Astrocyte (in vitro differentiated cells and primary cell): ENCODE measurements at regions not wholly inside any gene's neighbourhood (a gene's known extent, or its start where the extent isn't known, plus 50 kb on each side); places are given as distances from the start of the nearest gene placed in this dataset.
"Not testable (repeated sequence)": the region's sequence is repeated elsewhere in the genome, so short reads cannot be mapped to it uniquely, and the experiment has no call there.

Source experiments
- DNase-seq: peaks from one replicate; pipeline ENCODE4 v3.0.0-alpha.2; 2010; ENCODE audit warnings: low read depth
- FAIRE-seq: peaks from 2 replicates; lab custom pipeline; 2011; peaks lifted over from hg19 to GRCh38; lab: Jason Lieb, UNC
- H2AFZ ChIP-seq: 2 replicates; pipeline ENCODE4 v1.6.0; 2012; ENCODE audit warnings: low read depth, low read length, inconsistent platforms
- H3K27ac ChIP-seq: 2 replicates; pipeline ENCODE4 v1.5.1; 2011; ENCODE audit warnings: low read depth, low read length, inconsistent platforms
- H3K27me3 ChIP-seq: 2 replicates; pipeline ENCODE4 v1.6.0; 2011; ENCODE audit warnings: low read length, inconsistent platforms; ENCODE audit not compliant: insufficient read depth
- H3K36me3 ChIP-seq: 2 replicates; pipeline ENCODE4 v1.5.1; 2011; ENCODE audit warnings: low read length, inconsistent platforms; ENCODE audit not compliant: insufficient read depth
- H3K4me1 ChIP-seq: 2 replicates; pipeline ENCODE4 v1.5.1; 2011; ENCODE audit warnings: low read length, inconsistent platforms; ENCODE audit not compliant: insufficient read depth
- H3K4me2 ChIP-seq: 2 replicates; pipeline ENCODE4 v1.6.0; 2012; ENCODE audit warnings: low read length, inconsistent platforms
- H3K4me3 ChIP-seq: 2 replicates; pipeline ENCODE4 v1.5.1; 2011; ENCODE audit warnings: low read depth, mild to moderate bottlenecking, low read length, inconsistent platforms; ENCODE audit not compliant: insufficient read depth
- H3K79me2 ChIP-seq: 2 replicates; pipeline ENCODE4 v1.6.0; 2012; ENCODE audit warnings: mild to moderate bottlenecking, low read length, inconsistent platforms; ENCODE audit not compliant: insufficient read depth
- H3K9ac ChIP-seq: 2 replicates; pipeline ENCODE4 v1.6.0; 2012; ENCODE audit warnings: mild to moderate bottlenecking, low read length, inconsistent platforms
- H3K9me3 ChIP-seq: 2 replicates; pipeline ENCODE4 v1.5.1; 2012; ENCODE audit warnings: low read depth, mild to moderate bottlenecking, low read length, inconsistent platforms; ENCODE audit not compliant: insufficient read depth
- H4K20me1 ChIP-seq: 2 replicates; pipeline ENCODE4 v1.6.0; 2012; ENCODE audit warnings: low read length, inconsistent platforms; ENCODE audit not compliant: insufficient read depth
- H3K27ac Mint-ChIP-seq: one replicate; pipeline ENCODE4 v1.8.0; 2021; ENCODE audit warnings: mild to moderate bottlenecking, mixed read lengths; ENCODE audit not compliant: unreplicated experiment
- H3K27me3 Mint-ChIP-seq: one replicate; pipeline ENCODE4 v1.8.0; 2021; ENCODE audit warnings: low read depth, mixed read lengths; ENCODE audit not compliant: unreplicated experiment
- H3K36me3 Mint-ChIP-seq: one replicate; pipeline ENCODE4 v1.8.0; 2021; ENCODE audit warnings: low read depth, mixed read lengths; ENCODE audit not compliant: unreplicated experiment
- H3K4me1 Mint-ChIP-seq: one replicate; pipeline ENCODE4 v1.8.0; 2021; ENCODE audit warnings: low read depth, mixed read lengths; ENCODE audit not compliant: unreplicated experiment
- H3K4me3 Mint-ChIP-seq: one replicate; pipeline ENCODE4 v1.8.0; 2021; ENCODE audit warnings: mild to moderate bottlenecking, moderate library complexity, mixed read lengths; ENCODE audit not compliant: unreplicated experiment
- H3K9me3 Mint-ChIP-seq: one replicate; pipeline ENCODE4 v1.8.0; 2021; ENCODE audit warnings: mild to moderate bottlenecking, mixed read lengths; ENCODE audit not compliant: unreplicated experiment

GRCh38 chr9:64813072-64813471, 471.9 kb downstream of the FOXD4L5 start:
- not testable (repeated sequence) for H3K27ac Mint-ChIP-seq, H3K36me3 Mint-ChIP-seq, H3K79me2 ChIP-seq, DNase-seq, H3K27me3 Mint-ChIP-seq, H3K4me3 Mint-ChIP-seq, H4K20me1 ChIP-seq, H3K4me3 ChIP-seq, FAIRE-seq, H3K9ac ChIP-seq, H3K4me2 ChIP-seq, H3K4me1 ChIP-seq, H3K9me3 Mint-ChIP-seq, H3K9me3 ChIP-seq, H2AFZ ChIP-seq, H3K27me3 ChIP-seq, H3K36me3 ChIP-seq, H3K4me1 Mint-ChIP-seq, H3K27ac ChIP-seq

GRCh38 chr9:64778667-64779066, 506.3 kb downstream of the FOXD4L5 start:
- H3K79me2 ChIP-seq, DNase-seq, H3K36me3 ChIP-seq, H2AFZ ChIP-seq, H3K9me3 ChIP-seq, H4K20me1 ChIP-seq, H3K27ac Mint-ChIP-seq, H3K36me3 Mint-ChIP-seq, H3K4me2 ChIP-seq, H3K9me3 Mint-ChIP-seq, H3K4me1 ChIP-seq, H3K4me3 Mint-ChIP-seq, H3K27ac ChIP-seq, FAIRE-seq, H3K27me3 Mint-ChIP-seq, H3K4me1 Mint-ChIP-seq, H3K9ac ChIP-seq, H3K4me3 ChIP-seq, H3K27me3 ChIP-seq: not testable (repeated sequence)

GRCh38 chr9:64776269-64776668, 508.7 kb downstream of the FOXD4L5 start:
- not testable (repeated sequence) for H4K20me1 ChIP-seq, H3K4me3 ChIP-seq, FAIRE-seq, H3K4me1 ChIP-seq, H3K9me3 ChIP-seq, H3K4me3 Mint-ChIP-seq, H2AFZ ChIP-seq, H3K27me3 Mint-ChIP-seq, H3K9ac ChIP-seq, H3K27ac ChIP-seq, H3K4me2 ChIP-seq, H3K79me2 ChIP-seq, H3K36me3 Mint-ChIP-seq, H3K27ac Mint-ChIP-seq, H3K36me3 ChIP-seq, H3K4me1 Mint-ChIP-seq, H3K27me3 ChIP-seq, DNase-seq, H3K9me3 Mint-ChIP-seq

GRCh38 chr9:64774813-64775793, 509.9 kb downstream of the FOXD4L5 start:
- H3K36me3 Mint-ChIP-seq, H3K4me3 ChIP-seq, H3K9ac ChIP-seq, H3K4me1 ChIP-seq, DNase-seq, H3K27ac ChIP-seq, H3K9me3 Mint-ChIP-seq, H4K20me1 ChIP-seq, H3K79me2 ChIP-seq, H3K27me3 Mint-ChIP-seq, H3K9me3 ChIP-seq, H2AFZ ChIP-seq, H3K4me1 Mint-ChIP-seq, H3K36me3 ChIP-seq, H3K27me3 ChIP-seq, FAIRE-seq, H3K27ac Mint-ChIP-seq: not testable (repeated sequence)
- H3K4me2 ChIP-seq, result peak overlapping the region; percentile 72
- peak overlapping the region; percentile 58 for H3K4me3 Mint-ChIP-seq

GRCh38 chr9:64774004-64774812, 510.8 kb downstream of the FOXD4L5 start:
- not testable (repeated sequence) for H3K9me3 ChIP-seq, H3K27ac ChIP-seq, H3K9me3 Mint-ChIP-seq, H3K9ac ChIP-seq, H3K27me3 Mint-ChIP-seq, H3K4me3 ChIP-seq, H3K4me1 Mint-ChIP-seq, H3K79me2 ChIP-seq, H3K36me3 Mint-ChIP-seq, H2AFZ ChIP-seq, DNase-seq, H4K20me1 ChIP-seq, H3K27ac Mint-ChIP-seq, H3K36me3 ChIP-seq, H3K4me3 Mint-ChIP-seq, FAIRE-seq, H3K4me1 ChIP-seq, H3K27me3 ChIP-seq
- peak overlapping the region; percentile 19 for H3K4me2 ChIP-seq
